B cell (primary cell): ENCODE measurements at regions not wholly inside any gene's neighbourhood (a gene's known extent, or its start where the extent isn't known, plus 50 kb on each side); places are given as distances from the start of the nearest gene placed in this dataset.

ENCODE experiments used
- ATAC-seq: fragments of 200-7000 bp; cut with Tn5 transposase; one replicate; pipeline ENCODE4 v1.10.0; 2021; ENCODE audit warnings: low read depth, mild to moderate bottlenecking, moderate number of reproducible peaks, moderate library complexity
- CTCF ChIA-PET: fragments of 350-600 bp; sonication (Branson Sonifier 250); formaldehyde crosslinking; loops from one replicate; lab custom pipeline; 2021; ENCODE audit warnings: antibody characterized with exemption, inconsistent platforms; lab: Charles Lee
- POLR2A ChIA-PET: fragments of 350-600 bp; sonication (Branson Sonifier 250); formaldehyde crosslinking; loops from one replicate; lab custom pipeline; 2021; ENCODE audit warnings: antibody characterized with exemption; lab: Charles Lee
- DNase-seq: peaks from one replicate; pipeline ENCODE4 v3.0.0; 2013
- H2AFZ ChIP-seq: 2 replicates; pipeline ENCODE4 v1.6.1; 2012; ENCODE audit warnings: mild to moderate bottlenecking, low read depth, low read length; ENCODE audit not compliant: insufficient read depth, poor library complexity, severe bottlenecking
- H3K27ac ChIP-seq, 2 donors: 1 replicate in 1 of 2; 2 replicates in 1 of 2; pipeline ENCODE4 v1.5.1; 2012 to 2013; ENCODE audit warnings: low read length in 2 of 2, mild to moderate bottlenecking in 2 of 2, moderate library complexity in 1 of 2
- H3K27me3 ChIP-seq, 4 experiments: fragments of 200-600 bp in 1 of 4; sonication (generic) in 1 of 4; replicated peaks in 1 of 4; 1 replicate in 2 of 4; 2 replicates in 2 of 4; pipeline versions ENCODE4 v1.6.1 to v1.7.0; 2013 to 2016; ENCODE audit warnings: low read length in 3 of 4, mild to moderate bottlenecking in 2 of 4, mixed read lengths in 1 of 4, moderate library complexity in 1 of 4; ENCODE audit not compliant: insufficient read depth in 4 of 4, control insufficient read depth in 3 of 4; ENCODE audit errors: control extremely low read depth in 1 of 4
- H3K36me3 ChIP-seq, 2 experiments: replicated peaks in 1 of 2; 1 replicate in 1 of 2; 2 replicates in 1 of 2; pipeline versions ENCODE4 v1.6.1 to v1.7.1; 2013; ENCODE audit warnings: low read length in 1 of 2; ENCODE audit not compliant: insufficient read depth in 2 of 2, control insufficient read depth in 1 of 2; ENCODE audit errors: control extremely low read depth in 1 of 2, extremely low read depth in 1 of 2
- H3K4me1 ChIP-seq, 2 donors: fragments of 200-600 bp in 1 of 2; sonication (generic) in 1 of 2; 1 replicate in 1 of 2; 2 replicates in 1 of 2; pipeline versions ENCODE4 v1.5.1 to v1.6.1; 2013 to 2017; ENCODE audit warnings: low read length in 2 of 2; ENCODE audit not compliant: control insufficient read depth in 2 of 2, insufficient read depth in 2 of 2
- H3K4me2 ChIP-seq: replicated peaks from 2 replicates; pipeline ENCODE3; 2012; ENCODE audit warnings: mild to moderate bottlenecking, low read depth, low read length; ENCODE audit not compliant: poor library complexity, severe bottlenecking
- H3K4me3 ChIP-seq, 5 experiments: fragments of 200-600 bp in 1 of 5; sonication (generic) in 1 of 5; 1 replicate in 3 of 5; 2 replicates in 2 of 5; pipeline versions ENCODE4 v1.5.1 to v1.7.0; 2011 to 2016; ENCODE audit warnings: low read length in 4 of 5, mild to moderate bottlenecking in 4 of 5, low read depth in 2 of 5, control low read depth in 1 of 5, moderate library complexity in 1 of 5; ENCODE audit not compliant: insufficient read depth in 1 of 5; ENCODE audit errors: control extremely low read depth in 1 of 5, extremely low read depth in 1 of 5
- H3K79me2 ChIP-seq: fragments of 200-600 bp; sonication (generic); one replicate; pipeline ENCODE4 v1.6.0; 2016; ENCODE audit warnings: low read length; ENCODE audit not compliant: control insufficient read depth, insufficient read depth
- H3K9ac ChIP-seq: fragments of 200-600 bp; sonication (generic); 2 replicates; pipeline ENCODE4 v1.6.1; 2017; ENCODE audit warnings: mild to moderate bottlenecking, low read length, moderate library complexity
- H3K9me3 ChIP-seq, 3 donors: one replicate each; pipeline versions ENCODE4 v1.6.1 to v1.7.1; 2013; ENCODE audit warnings: low read length in 2 of 3; ENCODE audit not compliant: control insufficient read depth in 2 of 3, insufficient read depth in 1 of 3; ENCODE audit errors: control extremely low read depth in 1 of 3
- H4K20me1 ChIP-seq: 2 replicates; pipeline ENCODE4 v1.6.0; 2012; ENCODE audit warnings: mild to moderate bottlenecking, low read length; ENCODE audit not compliant: insufficient read depth, control insufficient read depth, poor library complexity, severe bottlenecking
- H3K27ac Mint-ChIP-seq: one replicate; pipeline ENCODE4 v1.8.0; 2021; ENCODE audit warnings: mixed read lengths
- H3K27me3 Mint-ChIP-seq: one replicate; pipeline ENCODE4 v1.8.0; 2021; ENCODE audit warnings: mixed read lengths
- H3K4me1 Mint-ChIP-seq: one replicate; pipeline ENCODE4 v1.8.0; 2021; ENCODE audit warnings: mixed read lengths
- H3K4me3 Mint-ChIP-seq: one replicate; pipeline ENCODE4 v1.8.0; 2021; ENCODE audit warnings: mixed read lengths
- H3K9me3 Mint-ChIP-seq: one replicate; pipeline ENCODE4 v1.8.0; 2022; ENCODE audit warnings: mixed read lengths; ENCODE audit not compliant: insufficient read depth
- CTCF ChIP-seq: fragments of 200-600 bp; IDR thresholded peaks from one replicate; pipeline ENCODE4 v1.8.0; 2022; ENCODE audit warnings: antibody characterized with exemption, mild to moderate bottlenecking
- EZH2 ChIP-seq: IDR thresholded peaks from 2 replicates; pipeline ENCODE4 v1.6.1; 2012; ENCODE audit warnings: borderline replicate concordance, low read depth, mild to moderate bottlenecking, moderate library complexity, low read length; ENCODE audit not compliant: insufficient read depth, poor library complexity, severe bottlenecking
- WGBS: methylation state at CpG from one replicate; pipeline ENCODE4 v1.1.5; 2013; ENCODE audit warnings: missing lambda C conversion rate; ENCODE audit not compliant: insufficient coverage; 5-methylcytosine and 5-hydroxymethylcytosine counted together
- intact Hi-C: fragments of 100-400 bp; cut with micrococcal nuclease; formaldehyde crosslinking; loops from one replicate; pipeline ENCODE4 v1.10.0; 2022

DNA sequence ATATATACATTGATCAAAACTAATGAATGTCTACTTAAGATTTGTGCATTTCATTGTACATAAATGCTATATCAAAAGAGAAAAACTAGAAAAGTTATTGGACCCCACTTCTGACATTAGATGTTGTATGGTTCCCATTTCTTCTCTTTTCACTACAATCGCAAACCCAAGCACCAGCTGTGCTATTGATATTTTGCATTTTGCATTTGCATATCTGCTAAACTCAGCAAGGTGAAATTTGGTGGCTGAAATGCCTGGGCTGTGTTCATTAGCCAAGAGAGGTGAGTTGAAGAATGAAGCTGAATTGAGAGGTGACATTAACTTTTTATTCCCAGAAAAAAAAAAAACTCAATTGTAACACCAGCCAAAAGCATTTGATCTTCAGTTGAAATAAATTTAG, 232.1 kb upstream of the TENT5A start:
- ChIA-PET CTCF (no interaction called here), POLR2A (no interaction called here)
- Mint-ChIP-seq H3K27me3 (no peaks in the 10 kb centered on the region), H3K4me3 (no peak overlapping the region), H3K4me1 (no peaks in the 10 kb centered on the region), H3K27ac (no peak overlapping the region), H3K9me3 (no peaks in the 10 kb centered on the region)
- ATAC-seq, result no peak
- no peaks in the 10 kb centered on the region for H3K36me3 ChIP-seq
- H3K4me1 ChIP-seq, result no peaks in the 10 kb centered on the region
- no peak overlapping the region for H3K27ac ChIP-seq
- intact Hi-C loops, result no loop called here
- H3K79me2 ChIP-seq, result no peaks in the 10 kb centered on the region
- H3K4me2 ChIP-seq, result no peak overlapping the region
- H4K20me1 ChIP-seq, result no peaks in the 10 kb centered on the region
- no CpG with 5 or more reads among the region's 1 CpG for WGBS
- H3K9me3 ChIP-seq, result no peaks in the 10 kb centered on the region
- no peak overlapping the region for H3K4me3 ChIP-seq
- no peak overlapping the region for H3K9ac ChIP-seq
- no peak for TF ChIP-seq CTCF
- no peak for TF ChIP-seq EZH2
- no peaks in the 10 kb centered on the region for H3K27me3 ChIP-seq
- DNase-seq, result no peak
- no peak overlapping the region for H2AFZ ChIP-seq

- Histone ChIP-seq H3K79me2 (no peaks in the 10 kb centered on the region), H3K9me3 (no peaks in the 10 kb centered on the region), H4K20me1 (no peaks in the 10 kb centered on the region), H3K4me2 (no peak overlapping the region), H3K4me3 (no peak overlapping the region), H2AFZ (no peak overlapping the region), H3K27ac (no peak overlapping the region), H3K9ac (no peak overlapping the region), H3K27me3 (no peaks in the 10 kb centered on the region), H3K4me1 (no peaks in the 10 kb centered on the region), H3K36me3 (no peaks in the 10 kb centered on the region)
- ChIA-PET POLR2A (no interaction called here), CTCF (interaction anchor here (0.5 kb wide), 1 partner anchor 1647 kb away, joined by 5 read pairs; no protein-coding TSS in a partner anchor)
- H3K4me1 Mint-ChIP-seq, result no peaks in the 10 kb centered on the region
- ATAC-seq (no peak), DNase-seq (no peak)
- TF ChIP-seq EZH2, result no peak
- TF ChIP-seq CTCF, result no peak
- no CpG with 5 or more reads among the region's 1 CpG for WGBS
- no peak overlapping the region for H3K4me3 Mint-ChIP-seq
- no peaks in the 10 kb centered on the region for H3K9me3 Mint-ChIP-seq
- no peak overlapping the region for H3K27ac Mint-ChIP-seq
- no peaks in the 10 kb centered on the region for H3K27me3 Mint-ChIP-seq
- intact Hi-C loops, result no loop called here
Observed at GRCh38 chr6:81981812-81982211, 229.3 kb upstream of the TENT5A start.
